GM12872 (cell line): ENCODE measurements at regions not wholly inside any gene's neighbourhood (a gene's known extent, or its start where the extent isn't known, plus 50 kb on each side); places are given as distances from the start of the nearest gene placed in this dataset.

Experiments used
- CTCF ChIP-seq: IDR thresholded peaks from 3 replicates; pipeline ENCODE4 v1.5.1; 2011; ENCODE audit warnings: low read depth, mild to moderate bottlenecking, low read length, moderate library complexity; ENCODE audit not compliant: insufficient read depth

- TF ChIP-seq CTCF: no peak
These were observed 190.3 kb upstream of the SLC24A3 start for GRCh38 chr20:19022118-19022575.

- no peak for TF ChIP-seq CTCF
These were observed 189.5 kb upstream of the SLC24A3 start for GRCh38 chr20:19022791-19023448.

- no peak for TF ChIP-seq CTCF
These were observed 188.0 kb upstream of the SLC24A3 start for GRCh38 chr20:19024296-19025035.

GRCh38 chr20:19025430-19026120, 186.9 kb upstream of the SLC24A3 start:
- TF ChIP-seq CTCF: no peak

- TF ChIP-seq CTCF: no peak
These were observed 186.1 kb upstream of the SLC24A3 start for GRCh38 chr20:19026121-19026878.

GRCh38 chr20:19026901-19027644, 185.4 kb upstream of the SLC24A3 start:
- 0 out of 3 replicates have a peak, but pooled peaks have one; percentile 17 for TF ChIP-seq CTCF
